ENCODE measurements at regions not wholly inside any gene's neighbourhood (a gene's known extent, or its start where the extent isn't known, plus 50 kb on each side); places are given as distances from the start of the nearest gene placed in this dataset.
"Not testable (repeated sequence)": the region's sequence is repeated elsewhere in the genome, so short reads cannot be mapped to it uniquely, and the experiment has no call there.

GRCh38 chrX:151042842-151043241 lies 59.7 kb downstream of the HMGB3 start:
- no peak for DNase-seq (ENCODE audit: low read depth in 3 of 3, low spot score in 1 of 3)

GRCh38 chrX:151066373-151066772 lies 83.2 kb downstream of the HMGB3 start:
- DNase-seq (ENCODE audit: low read depth in 3 of 3, low spot score in 1 of 3): not testable (repeated sequence)

GRCh38 chrX:151073767-151074166 lies 90.6 kb downstream of the HMGB3 start:
- DNase-seq (ENCODE audit: low read depth in 3 of 3, low spot score in 1 of 3): no peak

- no peak for DNase-seq (ENCODE audit: low read depth in 3 of 3, low spot score in 1 of 3)
These were observed 95.4 kb upstream of the GPR50 start for GRCh38 chrX:151081016-151081415.

GRCh38 chrX:151082077-151082948 lies 94.1 kb upstream of the GPR50 start:
- peak in 2 of 3 donors; percentile 18 to 56 for DNase-seq (ENCODE audit: low read depth in 3 of 3, low spot score in 1 of 3)

GRCh38 chrX:151084454-151084853 lies 91.9 kb upstream of the GPR50 start:
- DNase-seq (ENCODE audit: low read depth in 3 of 3, low spot score in 1 of 3): no peak

- DNase-seq (ENCODE audit: low read depth in 3 of 3, low spot score in 1 of 3): no peak
These were observed 91.2 kb upstream of the GPR50 start for GRCh38 chrX:151085207-151085606.

GRCh38 chrX:151088221-151088620 lies 88.2 kb upstream of the GPR50 start:
- no peak for DNase-seq (ENCODE audit: low read depth in 3 of 3, low spot score in 1 of 3)

GRCh38 chrX:151099001-151099400 lies 77.4 kb upstream of the GPR50 start:
- DNase-seq (ENCODE audit: low read depth in 3 of 3, low spot score in 1 of 3): no peak

- DNase-seq (ENCODE audit: low read depth in 3 of 3, low spot score in 1 of 3): no peak
These were observed 75.6 kb upstream of the GPR50 start for GRCh38 chrX:151100799-151101198.

- DNase-seq (ENCODE audit: low read depth in 3 of 3, low spot score in 1 of 3): not testable (repeated sequence)
These were observed 63.2 kb upstream of the GPR50 start for GRCh38 chrX:151113200-151113599.

Data from stimulated activated CD4-positive, alpha-beta T cell treated with anti-CD3 and anti-CD28 coated beads, TNF-alpha, amount 100 ng/mL, for 1 hour (primary cell).